K562 (cell line): ENCODE measurements at regions not wholly inside any gene's neighbourhood (a gene's known extent, or its start where the extent isn't known, plus 50 kb on each side); places are given as distances from the start of the nearest gene placed in this dataset.
A peak's percentile ranks its signal among the peaks of the same experiment; 100 is the strongest.

Experiments
- ATAC-seq: fragments of 200-7000 bp; cut with Tn5 transposase; 3 replicates; pipeline ENCODE4 v1.9.1; 2020; ENCODE audit warnings: moderate library complexity
- BruUV-seq: library from RNA; stranded (reverse); fragments of 400-500 nt; replicated peaks from 2 replicates; lab custom pipeline; 2021; lab: Mats Ljungman, UMichigan
- CTCF ChIA-PET: fragments of 300-600 bp; formaldehyde crosslinking; extraction: SDS; loops from one replicate; lab custom pipeline; 2021; ENCODE audit warnings: low intra/inter-chr PET ratio; lab: Yijun Ruan, JAX
- POLR2A ChIA-PET: fragments of 300-600, 350-650 bp; sonication (Branson Sonifier 250); formaldehyde crosslinking; extraction: SDS; loops from one replicate; lab custom pipeline; 2021; ENCODE audit warnings: antibody characterized with exemption, inconsistent platforms; lab: Yijun Ruan, JAX
- DNase-seq, 4 experiments: peaks; one replicate each; pipeline versions ENCODE4 v3.0.0 to v3.0.0-alpha.2; 2011 to 2018; ENCODE audit warnings: low spot score in 3 of 4, mixed read lengths in 3 of 4; ENCODE audit errors: extremely low read depth in 1 of 4
- FAIRE-seq: peaks from 2 replicates; lab custom pipeline; 2011; peaks lifted over from hg19 to GRCh38; lab: Jason Lieb, UNC
- H2AFZ ChIP-seq: 2 replicates; pipeline ENCODE4 v1.6.0; 2011; ENCODE audit warnings: low read depth, low read length, control low read depth, inconsistent platforms
- H3K27ac ChIP-seq: fragments of 200-600 bp; 3 replicates; pipeline ENCODE4 v1.8.0; 2011; ENCODE audit warnings: low read depth, mild to moderate bottlenecking, control low read depth, inconsistent platforms, low read length, moderate library complexity, mixed read lengths; ENCODE audit errors: extremely low read depth
- H3K27me3 ChIP-seq, 2 experiments: fragments of 300-600 bp in 1 of 2; 2 replicates in 1 of 2; 3 replicates in 1 of 2; pipeline versions ENCODE4 v1.6.0 to v1.8.0; 2011; ENCODE audit warnings: inconsistent platforms in 2 of 2, low read length in 2 of 2, mild to moderate bottlenecking in 1 of 2, mixed read lengths in 1 of 2, moderate library complexity in 1 of 2; ENCODE audit not compliant: control insufficient read depth in 2 of 2, insufficient read depth in 2 of 2
- H3K36me3 ChIP-seq: fragments of 300-600 bp; 3 replicates; pipeline ENCODE4 v1.8.0; 2011; ENCODE audit warnings: mild to moderate bottlenecking, low read length, inconsistent platforms; ENCODE audit not compliant: control insufficient read depth, insufficient read depth
- H3K4me1 ChIP-seq, 2 experiments: fragments of 200-600 bp in 1 of 2; replicated peaks in 1 of 2; 2 replicates in 1 of 2; 3 replicates in 1 of 2; pipeline versions ENCODE4 v1.5.1 to v1.8.0; 2011; ENCODE audit warnings: inconsistent platforms in 2 of 2, low read length in 2 of 2, mild to moderate bottlenecking in 1 of 2, mixed read lengths in 1 of 2, moderate library complexity in 1 of 2; ENCODE audit not compliant: control insufficient read depth in 2 of 2, insufficient read depth in 2 of 2
- H3K4me2 ChIP-seq: 2 replicates; pipeline ENCODE4 v1.6.1; 2011; ENCODE audit warnings: low read length, control low read depth, inconsistent platforms, mixed read lengths; ENCODE audit not compliant: insufficient read depth
- H3K4me3 ChIP-seq: fragments of 200-600 bp; sonication (generic), shearing (Covaris generic); 2 replicates; pipeline ENCODE4 v1.5.1; 2016; ENCODE audit warnings: control low read depth, inconsistent platforms
- H3K79me2 ChIP-seq: fragments of 200-600 bp; 3 replicates; pipeline ENCODE4 v1.8.0; 2011; ENCODE audit warnings: low read length, inconsistent platforms; ENCODE audit not compliant: control insufficient read depth, insufficient read depth
- H3K9ac ChIP-seq, 2 experiments: 2 replicates each; pipeline versions ENCODE4 v1.6.0 to v1.6.1; 2011; ENCODE audit warnings: low read depth in 2 of 2, low read length in 2 of 2, control low read depth in 1 of 2, inconsistent platforms in 1 of 2, mild to moderate bottlenecking in 1 of 2, mixed read lengths in 1 of 2; ENCODE audit not compliant: insufficient read depth in 1 of 2
- H3K9me1 ChIP-seq: one replicate; pipeline ENCODE4 v1.6.0; 2011; ENCODE audit warnings: inconsistent platforms, mild to moderate bottlenecking, low read length, moderate library complexity; ENCODE audit not compliant: control insufficient read depth, insufficient read depth
- H3K9me3 ChIP-seq: replicated peaks from 2 replicates; pipeline ENCODE4 v1.5.1; 2011; ENCODE audit warnings: low read depth, low read length, inconsistent platforms; ENCODE audit not compliant: control insufficient read depth, insufficient read depth
- H4K20me1 ChIP-seq: replicated peaks from 2 replicates; pipeline ENCODE4 v1.6.1; 2011; ENCODE audit warnings: low read length, inconsistent platforms, mixed read lengths; ENCODE audit not compliant: control insufficient read depth, insufficient read depth
- CHD2 ChIP-seq: IDR thresholded peaks from 2 replicates; pipeline ENCODE4 v1.6.1; 2011; ENCODE audit warnings: low read depth, low read length
- ELF2 ChIP-seq: fragments of 250-450 bp; sonication (Bioruptor Pico); IDR thresholded peaks from 2 replicates; pipeline ENCODE4 v1.5.0; 2021; ENCODE audit warnings: mild to moderate bottlenecking
- KDM2B ChIP-seq: fragments of 250-450 bp; sonication (Bioruptor Pico); IDR thresholded peaks from 2 replicates; pipeline ENCODE4 v1.8.0; 2021; ENCODE audit warnings: mild to moderate bottlenecking, moderate library complexity
- MEIS2 ChIP-seq: fragments of 450-650 bp; IDR thresholded peaks from 2 replicates; pipeline ENCODE4 v1.6.1; 2014; ENCODE audit warnings: mild to moderate bottlenecking; ENCODE audit not compliant: partially characterized antibody
- NFE2 ChIP-seq: IDR thresholded peaks from 2 replicates; pipeline ENCODE4 v1.6.1; 2014; ENCODE audit warnings: antibody characterized with exemption, low read depth
- SMC3 ChIP-seq: conservative IDR thresholded peaks from 2 replicates; pipeline ENCODE4 v1.6.1; 2011; ENCODE audit warnings: low read depth, low read length, improper control_type of control experiment; ENCODE audit not compliant: insufficient read depth
- SREBF2 ChIP-seq: sonication (generic); formaldehyde crosslinking; IDR thresholded peaks from 2 replicates; pipeline ENCODE4 v1.4.0; 2020; ENCODE audit warnings: mild to moderate bottlenecking, missing genetic modification reagents
- TARDBP ChIP-seq: fragments of 450-650 bp; IDR thresholded peaks from 2 replicates; pipeline ENCODE4 v1.6.1; 2016
- ZC3H11A ChIP-seq: IDR thresholded peaks from 2 replicates; pipeline ENCODE4 v1.6.1; 2012; ENCODE audit warnings: low read depth, low read length, improper control_type of control experiment
- ZNF717 ChIP-seq: fragments of 250-450 bp; sonication (Bioruptor Pico); IDR thresholded peaks from 2 replicates; pipeline ENCODE4 v1.5.0; 2021
- WGBS: fragments of 100-300 bp; shearing (Covaris generic); methylation state at CpG from one replicate; pipeline ENCODE4 v1.1.6; 2016; ENCODE audit warnings: low coverage, mixed read lengths; ENCODE audit not compliant: insufficient coverage; ENCODE audit errors: missing lambda C conversion rate; 5-methylcytosine and 5-hydroxymethylcytosine counted together
- in situ Hi-C: fragments of 300-500 bp; cut with MboI; formaldehyde crosslinking; loops from 4 replicates; pipeline ENCODE4 v1.15.0; 2018; ENCODE audit warnings: inconsistent platforms, mixed read lengths
- intact Hi-C: fragments of 100-400 bp; cut with micrococcal nuclease; formaldehyde crosslinking; loops from 2 replicates; pipeline ENCODE4 v1.14.2; 2022
- TF ChIP-seq, protein P1 (sequence below): sonication (generic); formaldehyde crosslinking; IDR thresholded peaks from 2 replicates; pipeline ENCODE4 v1.8.1; 2023; ENCODE audit warnings: mild to moderate bottlenecking, missing genetic modification reagents, moderate library complexity
- TF ChIP-seq, protein P2 (sequence below), 3 experiments: IDR thresholded peaks in 2 of 3; conservative IDR thresholded peaks in 1 of 3; 2 replicates each; pipeline ENCODE4 v1.5.1; 2011 to 2012; ENCODE audit warnings: low read length in 3 of 3, mild to moderate bottlenecking in 3 of 3, control low read depth in 2 of 3, improper control_type of control experiment in 1 of 3, inconsistent platforms in 1 of 3, low read depth in 1 of 3, mixed read lengths in 1 of 3, moderate library complexity in 1 of 3; ENCODE audit not compliant: insufficient read depth in 2 of 3
- TF ChIP-seq, protein P3 (sequence below): IDR thresholded peaks from 2 replicates; pipeline ENCODE4 v1.6.1; 2016; ENCODE audit warnings: missing genetic modification characterization, missing compliant biosample characterization
- TF ChIP-seq, protein P4 (sequence below), 2 experiments: fragments of 250-450 bp in 1 of 2; fragments of 450-650 bp in 1 of 2; sonication (Bioruptor Pico) in 1 of 2; IDR thresholded peaks; 2 replicates each; pipeline versions ENCODE4 v1.6.1 to v1.8.0; 2016 to 2021; ENCODE audit warnings: mild to moderate bottlenecking in 2 of 2, moderate library complexity in 2 of 2, missing compliant biosample characterization in 1 of 2, missing genetic modification characterization in 1 of 2
- TF ChIP-seq, protein P5 (sequence below): fragments of 250-450 bp; sonication (Bioruptor Pico); IDR thresholded peaks from 2 replicates; pipeline ENCODE4 v1.6.1; 2021; ENCODE audit warnings: mild to moderate bottlenecking
- TF ChIP-seq, protein P6 (sequence below): sonication (generic); formaldehyde crosslinking; IDR thresholded peaks from 2 replicates; pipeline ENCODE4 v1.8.0; 2022; ENCODE audit warnings: missing genetic modification reagents, mild to moderate bottlenecking, moderate library complexity, borderline replicate concordance

DNA sequence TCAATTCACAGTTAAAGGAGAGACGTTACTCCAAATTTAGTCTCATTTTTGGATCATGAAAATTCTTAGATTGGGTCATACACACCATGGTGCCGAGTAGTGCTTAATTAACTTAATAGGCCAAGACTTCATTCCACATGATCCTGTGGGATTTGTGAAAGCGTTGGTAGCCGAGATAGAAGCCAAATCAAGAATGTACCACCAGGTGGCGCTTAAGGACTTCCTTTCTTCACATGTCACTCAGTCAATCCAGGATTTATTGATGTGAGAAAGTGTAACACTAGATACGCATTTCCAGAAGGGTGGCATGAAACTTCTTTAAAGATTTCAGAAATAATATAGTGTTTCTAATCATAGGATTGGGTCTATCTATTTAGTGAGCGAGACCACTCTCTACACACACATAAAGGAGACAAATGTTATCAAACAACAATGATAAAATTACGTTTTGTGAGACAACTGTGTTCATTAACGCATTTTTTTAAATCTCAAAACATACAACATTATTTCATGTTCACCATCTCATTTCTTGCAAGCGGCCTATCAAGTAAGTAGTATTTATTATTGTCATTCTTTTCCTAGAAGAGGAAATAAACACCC lies 436.1 kb downstream of the CHL1 start:
- Histone ChIP-seq H2AFZ (no peak overlapping the region), H3K4me3 (no peak overlapping the region), H3K79me2 (no peaks in the 10 kb centered on the region), H3K4me1 (no peaks in the 10 kb centered on the region), H3K4me2 (no peak overlapping the region), H3K27ac (no peak overlapping the region), H3K9me1 (no peaks in the 10 kb centered on the region), H4K20me1 (no peaks in the 10 kb centered on the region), H3K36me3 (no peaks in the 10 kb centered on the region), H3K27me3 (no peaks in the 10 kb centered on the region), H3K9me3 (no peaks in the 10 kb centered on the region; the same call in 1 of the 2 replicates), H3K9ac (no peak overlapping the region)
- CTCF ChIA-PET: no interaction called here
- no TSS peak for BruUV-seq
- ATAC-seq: peak; percentile 73
- DNase-seq: peak; percentile 18 to 71 (median 48)
- intact Hi-C loops (loop anchor here (10.0 kb wide), 1 partner anchor 1522 kb away; no protein-coding TSS in a partner anchor), in situ Hi-C loops (no loop called here)
- FAIRE-seq: peak; percentile 61
- 1% methylated on average over 10 of the region's 10 CpGs for WGBS
- POLR2A ChIA-PET: no interaction called here
- TF ChIP-seq SMC3: peak; percentile 53; the same call in 1 of the 2 replicates
- TF ChIP-seq, protein P1, sequence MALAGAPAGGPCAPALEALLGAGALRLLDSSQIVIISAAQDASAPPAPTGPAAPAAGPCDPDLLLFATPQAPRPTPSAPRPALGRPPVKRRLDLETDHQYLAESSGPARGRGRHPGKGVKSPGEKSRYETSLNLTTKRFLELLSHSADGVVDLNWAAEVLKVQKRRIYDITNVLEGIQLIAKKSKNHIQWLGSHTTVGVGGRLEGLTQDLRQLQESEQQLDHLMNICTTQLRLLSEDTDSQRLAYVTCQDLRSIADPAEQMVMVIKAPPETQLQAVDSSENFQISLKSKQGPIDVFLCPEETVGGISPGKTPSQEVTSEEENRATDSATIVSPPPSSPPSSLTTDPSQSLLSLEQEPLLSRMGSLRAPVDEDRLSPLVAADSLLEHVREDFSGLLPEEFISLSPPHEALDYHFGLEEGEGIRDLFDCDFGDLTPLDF (CRISPR knock-in tag): no peak
- TF ChIP-seq ZNF717 (CRISPR knock-in tag): no peak
- no peak for TF ChIP-seq KDM2B (CRISPR knock-in tag)
- TF ChIP-seq, protein P2, sequence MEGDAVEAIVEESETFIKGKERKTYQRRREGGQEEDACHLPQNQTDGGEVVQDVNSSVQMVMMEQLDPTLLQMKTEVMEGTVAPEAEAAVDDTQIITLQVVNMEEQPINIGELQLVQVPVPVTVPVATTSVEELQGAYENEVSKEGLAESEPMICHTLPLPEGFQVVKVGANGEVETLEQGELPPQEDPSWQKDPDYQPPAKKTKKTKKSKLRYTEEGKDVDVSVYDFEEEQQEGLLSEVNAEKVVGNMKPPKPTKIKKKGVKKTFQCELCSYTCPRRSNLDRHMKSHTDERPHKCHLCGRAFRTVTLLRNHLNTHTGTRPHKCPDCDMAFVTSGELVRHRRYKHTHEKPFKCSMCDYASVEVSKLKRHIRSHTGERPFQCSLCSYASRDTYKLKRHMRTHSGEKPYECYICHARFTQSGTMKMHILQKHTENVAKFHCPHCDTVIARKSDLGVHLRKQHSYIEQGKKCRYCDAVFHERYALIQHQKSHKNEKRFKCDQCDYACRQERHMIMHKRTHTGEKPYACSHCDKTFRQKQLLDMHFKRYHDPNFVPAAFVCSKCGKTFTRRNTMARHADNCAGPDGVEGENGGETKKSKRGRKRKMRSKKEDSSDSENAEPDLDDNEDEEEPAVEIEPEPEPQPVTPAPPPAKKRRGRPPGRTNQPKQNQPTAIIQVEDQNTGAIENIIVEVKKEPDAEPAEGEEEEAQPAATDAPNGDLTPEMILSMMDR (IDR thresholded peaks at IDR 0.05 in 2 of 3, conservative IDR thresholded peaks at IDR 0.05 in 1 of 3; ENCODE audit: insufficient read depth in 2 of 3, low read depth in 1 of 3, low read length in 3 of 3): peak; percentile 16 to 65 (median 62); a peak in 5 of 6 replicates
- TF ChIP-seq, protein P3, sequence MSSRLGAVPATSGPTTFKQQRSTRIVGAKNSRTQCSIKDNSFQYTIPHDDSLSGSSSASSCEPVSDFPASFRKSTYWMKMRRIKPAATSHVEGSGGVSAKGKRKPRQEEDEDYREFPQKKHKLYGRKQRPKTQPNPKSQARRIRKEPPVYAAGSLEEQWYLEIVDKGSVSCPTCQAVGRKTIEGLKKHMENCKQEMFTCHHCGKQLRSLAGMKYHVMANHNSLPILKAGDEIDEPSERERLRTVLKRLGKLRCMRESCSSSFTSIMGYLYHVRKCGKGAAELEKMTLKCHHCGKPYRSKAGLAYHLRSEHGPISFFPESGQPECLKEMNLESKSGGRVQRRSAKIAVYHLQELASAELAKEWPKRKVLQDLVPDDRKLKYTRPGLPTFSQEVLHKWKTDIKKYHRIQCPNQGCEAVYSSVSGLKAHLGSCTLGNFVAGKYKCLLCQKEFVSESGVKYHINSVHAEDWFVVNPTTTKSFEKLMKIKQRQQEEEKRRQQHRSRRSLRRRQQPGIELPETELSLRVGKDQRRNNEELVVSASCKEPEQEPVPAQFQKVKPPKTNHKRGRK (tag): no peak
- TF ChIP-seq ZC3H11A: no peak
- no peak for TF ChIP-seq ELF2 (CRISPR knock-in tag)
- no peak for TF ChIP-seq TARDBP
- peak; percentile 73 for TF ChIP-seq MEIS2
- TF ChIP-seq, protein P4, sequence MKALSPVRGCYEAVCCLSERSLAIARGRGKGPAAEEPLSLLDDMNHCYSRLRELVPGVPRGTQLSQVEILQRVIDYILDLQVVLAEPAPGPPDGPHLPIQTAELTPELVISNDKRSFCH (CRISPR knock-in tag; IDR thresholded peaks at IDR 0.05): no peak
- TF ChIP-seq, protein P4 (tag; IDR thresholded peaks at IDR 0.05): no peak
- TF ChIP-seq, protein P5, sequence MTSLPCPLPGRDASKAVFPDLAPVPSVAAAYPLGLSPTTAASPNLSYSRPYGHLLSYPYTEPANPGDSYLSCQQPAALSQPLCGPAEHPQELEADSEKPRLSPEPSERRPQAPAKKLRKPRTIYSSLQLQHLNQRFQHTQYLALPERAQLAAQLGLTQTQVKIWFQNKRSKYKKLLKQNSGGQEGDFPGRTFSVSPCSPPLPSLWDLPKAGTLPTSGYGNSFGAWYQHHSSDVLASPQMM (CRISPR knock-in tag): no peak
- no peak for TF ChIP-seq NFE2
- TF ChIP-seq SREBF2: no peak
- TF ChIP-seq, protein P6, sequence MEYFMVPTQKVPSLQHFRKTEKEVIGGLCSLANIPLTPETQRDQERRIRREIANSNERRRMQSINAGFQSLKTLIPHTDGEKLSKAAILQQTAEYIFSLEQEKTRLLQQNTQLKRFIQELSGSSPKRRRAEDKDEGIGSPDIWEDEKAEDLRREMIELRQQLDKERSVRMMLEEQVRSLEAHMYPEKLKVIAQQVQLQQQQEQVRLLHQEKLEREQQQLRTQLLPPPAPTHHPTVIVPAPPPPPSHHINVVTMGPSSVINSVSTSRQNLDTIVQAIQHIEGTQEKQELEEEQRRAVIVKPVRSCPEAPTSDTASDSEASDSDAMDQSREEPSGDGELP (CRISPR knock-in tag): no peak
- TF ChIP-seq CHD2: no peak
